ENCODE measurements at regions not wholly inside any gene's neighbourhood (a gene's known extent, or its start where the extent isn't known, plus 50 kb on each side); places are given as distances from the start of the nearest gene placed in this dataset.
A peak's percentile ranks its signal among the peaks of the same experiment; 100 is the strongest.

- no peaks in the 10 kb centered on the region; the same call in 1 of the 2 replicates for H3K27me3 ChIP-seq (ENCODE audit: insufficient read depth, low read length)
- H3K9me3 ChIP-seq (ENCODE audit: insufficient read depth, low read depth, low read length) = no peaks in the 10 kb centered on the region
- no peak overlapping the region for H3K9ac ChIP-seq (ENCODE audit: low read depth, low read length)
- H3K27ac ChIP-seq (ENCODE audit: low read length) = no peak overlapping the region
- 0 out of 2 replicates have a peak, but pooled peaks cover 3% of the 10 kb centered on the region for H3K4me1 ChIP-seq (ENCODE audit: insufficient read depth, low read length)
- H3K4me3 ChIP-seq (ENCODE audit: low read length) = no peak overlapping the region
- no peaks in the 10 kb centered on the region for H3K36me3 ChIP-seq (ENCODE audit: insufficient read depth, low read depth, low read length)
Observed at GRCh38 chr9:87140605-87141109, 193.4 kb upstream of the GAS1 start.

GRCh38 chr9:87141124-87141523 is 193.8 kb upstream of the GAS1 start:
- H3K9ac ChIP-seq (ENCODE audit: low read depth, low read length) = no peak overlapping the region
- H3K27me3 ChIP-seq (ENCODE audit: insufficient read depth, low read length) = no peaks in the 10 kb centered on the region; the same call in 1 of the 2 replicates
- no peak overlapping the region for H3K27ac ChIP-seq (ENCODE audit: low read length)
- H3K9me3 ChIP-seq (ENCODE audit: insufficient read depth, low read depth, low read length) = no peaks in the 10 kb centered on the region
- H3K4me1 ChIP-seq (ENCODE audit: insufficient read depth, low read length) = 0 out of 2 replicates have a peak, but pooled peaks cover 3% of the 10 kb centered on the region
- H3K4me3 ChIP-seq (ENCODE audit: low read length) = no peak overlapping the region
- H3K36me3 ChIP-seq (ENCODE audit: insufficient read depth, low read depth, low read length) = no peaks in the 10 kb centered on the region

- H3K4me3 ChIP-seq (ENCODE audit: low read length) = no peak overlapping the region
- no peak overlapping the region for H3K9ac ChIP-seq (ENCODE audit: low read depth, low read length)
- H3K36me3 ChIP-seq (ENCODE audit: insufficient read depth, low read depth, low read length) = no peaks in the 10 kb centered on the region
- H3K27me3 ChIP-seq (ENCODE audit: insufficient read depth, low read length) = peaks cover 23% of the 10 kb centered on the region
- no peak overlapping the region for H3K27ac ChIP-seq (ENCODE audit: low read length)
- peaks cover 4% of the 10 kb centered on the region; the same call in 1 of the 2 replicates for H3K4me1 ChIP-seq (ENCODE audit: insufficient read depth, low read length)
- no peaks in the 10 kb centered on the region for H3K9me3 ChIP-seq (ENCODE audit: insufficient read depth, low read depth, low read length)
Observed at GRCh38 chr9:87146933-87147332, 199.6 kb upstream of the GAS1 start.

- Histone ChIP-seq H3K9me3 (ENCODE audit: insufficient read depth, low read depth, low read length) (no peaks in the 10 kb centered on the region), H3K36me3 (ENCODE audit: insufficient read depth, low read depth, low read length) (no peaks in the 10 kb centered on the region), H3K4me1 (ENCODE audit: insufficient read depth, low read length) (peaks cover 4% of the 10 kb centered on the region; the same call in 1 of the 2 replicates), H3K27me3 (ENCODE audit: insufficient read depth, low read length) (peaks cover 23% of the 10 kb centered on the region), H3K9ac (ENCODE audit: low read depth, low read length) (peak overlapping the region; percentile 33; the same call in 1 of the 2 replicates), H3K27ac (ENCODE audit: low read length) (no peak overlapping the region), H3K4me3 (ENCODE audit: low read length) (peak overlapping the region; percentile 27; the same call in 1 of the 2 replicates)
Observed at GRCh38 chr9:87147839-87148238, 200.5 kb upstream of the GAS1 start.

GRCh38 chr9:87148331-87149104 is 201.2 kb upstream of the GAS1 start:
- Histone ChIP-seq H3K27me3 (ENCODE audit: insufficient read depth, low read length) (peaks cover 23% of the 10 kb centered on the region), H3K9ac (ENCODE audit: low read depth, low read length) (peak overlapping the region; percentile 33; the same call in 1 of the 2 replicates), H3K4me1 (ENCODE audit: insufficient read depth, low read length) (peaks cover 4% of the 10 kb centered on the region; the same call in 1 of the 2 replicates), H3K36me3 (ENCODE audit: insufficient read depth, low read depth, low read length) (no peaks in the 10 kb centered on the region), H3K4me3 (ENCODE audit: low read length) (peak overlapping the region; percentile 27; the same call in 1 of the 2 replicates), H3K9me3 (ENCODE audit: insufficient read depth, low read depth, low read length) (no peaks in the 10 kb centered on the region), H3K27ac (ENCODE audit: low read length) (no peak overlapping the region)

- H3K27ac ChIP-seq (ENCODE audit: low read length) = no peak overlapping the region
- H3K4me1 ChIP-seq (ENCODE audit: insufficient read depth, low read length) = peaks cover 4% of the 10 kb centered on the region; the same call in 1 of the 2 replicates
- H3K9ac ChIP-seq (ENCODE audit: low read depth, low read length) = no peak overlapping the region
- H3K36me3 ChIP-seq (ENCODE audit: insufficient read depth, low read depth, low read length) = no peaks in the 10 kb centered on the region
- H3K9me3 ChIP-seq (ENCODE audit: insufficient read depth, low read depth, low read length) = no peaks in the 10 kb centered on the region
- H3K4me3 ChIP-seq (ENCODE audit: low read length) = no peak overlapping the region
- H3K27me3 ChIP-seq (ENCODE audit: insufficient read depth, low read length) = peaks cover 23% of the 10 kb centered on the region
Observed at GRCh38 chr9:87149799-87150198, 202.5 kb upstream of the GAS1 start.

GRCh38 chr9:87152256-87152655 is 204.9 kb upstream of the GAS1 start:
- Histone ChIP-seq H3K27ac (ENCODE audit: low read length) (no peak overlapping the region), H3K36me3 (ENCODE audit: insufficient read depth, low read depth, low read length) (no peaks in the 10 kb centered on the region), H3K9ac (ENCODE audit: low read depth, low read length) (no peak overlapping the region), H3K9me3 (ENCODE audit: insufficient read depth, low read depth, low read length) (no peaks in the 10 kb centered on the region), H3K4me3 (ENCODE audit: low read length) (no peak overlapping the region), H3K27me3 (ENCODE audit: insufficient read depth, low read length) (peaks cover 23% of the 10 kb centered on the region), H3K4me1 (ENCODE audit: insufficient read depth, low read length) (peaks cover 4% of the 10 kb centered on the region; the same call in 1 of the 2 replicates)

- Histone ChIP-seq H3K36me3 (ENCODE audit: insufficient read depth, low read depth, low read length) (no peaks in the 10 kb centered on the region), H3K4me3 (ENCODE audit: low read length) (no peak overlapping the region), H3K4me1 (ENCODE audit: insufficient read depth, low read length) (no peaks in the 10 kb centered on the region), H3K27me3 (ENCODE audit: insufficient read depth, low read length) (no peaks in the 10 kb centered on the region), H3K9me3 (ENCODE audit: insufficient read depth, low read depth, low read length) (no peaks in the 10 kb centered on the region), H3K9ac (ENCODE audit: low read depth, low read length) (no peak overlapping the region), H3K27ac (ENCODE audit: low read length) (no peak overlapping the region)
Observed at GRCh38 chr9:87156247-87156646, 208.9 kb upstream of the GAS1 start.

- no peaks in the 10 kb centered on the region for H3K27me3 ChIP-seq (ENCODE audit: insufficient read depth, low read length)
- no peak overlapping the region for H3K9ac ChIP-seq (ENCODE audit: low read depth, low read length)
- no peaks in the 10 kb centered on the region for H3K36me3 ChIP-seq (ENCODE audit: insufficient read depth, low read depth, low read length)
- H3K27ac ChIP-seq (ENCODE audit: low read length) = no peak overlapping the region
- H3K9me3 ChIP-seq (ENCODE audit: insufficient read depth, low read depth, low read length) = no peaks in the 10 kb centered on the region
- H3K4me3 ChIP-seq (ENCODE audit: low read length) = no peak overlapping the region
- H3K4me1 ChIP-seq (ENCODE audit: insufficient read depth, low read length) = no peaks in the 10 kb centered on the region
Observed at GRCh38 chr9:87157366-87158031, 210.2 kb upstream of the GAS1 start.

GRCh38 chr9:87158765-87159164 is 211.5 kb upstream of the GAS1 start:
- Histone ChIP-seq H3K36me3 (ENCODE audit: insufficient read depth, low read depth, low read length) (no peaks in the 10 kb centered on the region), H3K4me1 (ENCODE audit: insufficient read depth, low read length) (no peaks in the 10 kb centered on the region), H3K27me3 (ENCODE audit: insufficient read depth, low read length) (no peaks in the 10 kb centered on the region), H3K4me3 (ENCODE audit: low read length) (no peak overlapping the region), H3K27ac (ENCODE audit: low read length) (no peak overlapping the region), H3K9ac (ENCODE audit: low read depth, low read length) (no peak overlapping the region), H3K9me3 (ENCODE audit: insufficient read depth, low read depth, low read length) (no peaks in the 10 kb centered on the region)

GRCh38 chr9:87160148-87161102 is 213.1 kb upstream of the GAS1 start:
- H3K27me3 ChIP-seq (ENCODE audit: insufficient read depth, low read length) = no peaks in the 10 kb centered on the region
- H3K9me3 ChIP-seq (ENCODE audit: insufficient read depth, low read depth, low read length) = no peaks in the 10 kb centered on the region
- no peak overlapping the region for H3K4me3 ChIP-seq (ENCODE audit: low read length)
- no peaks in the 10 kb centered on the region for H3K36me3 ChIP-seq (ENCODE audit: insufficient read depth, low read depth, low read length)
- no peak overlapping the region for H3K27ac ChIP-seq (ENCODE audit: low read length)
- no peaks in the 10 kb centered on the region for H3K4me1 ChIP-seq (ENCODE audit: insufficient read depth, low read length)
- no peak overlapping the region for H3K9ac ChIP-seq (ENCODE audit: low read depth, low read length)

Measured in iPS-20b (cell line).